ENCODE measurements at regions not wholly inside any gene's neighbourhood (a gene's known extent, or its start where the extent isn't known, plus 50 kb on each side); places are given as distances from the start of the nearest gene placed in this dataset.

GRCh38 chr3:163533381-163533780 lies 1544.9 kb downstream of the SI start:
- TF ChIP-seq CTCF (IDR thresholded peaks at IDR 0.05) (no peak), EP300 (IDR thresholded peaks at IDR 0.05) (no peak)
